HEK293T (cell line): ENCODE measurements at regions not wholly inside any gene's neighbourhood (a gene's known extent, or its start where the extent isn't known, plus 50 kb on each side); places are given as distances from the start of the nearest gene placed in this dataset.

Experiments
- ARNT ChIP-seq: fragments of 450-650 bp; IDR thresholded peaks from 2 replicates; pipeline ENCODE4 v1.6.1; 2017; ENCODE audit warnings: mild to moderate bottlenecking
- BHLHE40 ChIP-seq: fragments of 450-650 bp; IDR thresholded peaks from 2 replicates; pipeline ENCODE4 v1.6.1; 2016; ENCODE audit warnings: mild to moderate bottlenecking, moderate library complexity, borderline replicate concordance
- CTBP1 ChIP-seq: fragments of 450-650 bp; IDR thresholded peaks from 2 replicates; pipeline ENCODE4 v1.6.1; 2016; ENCODE audit warnings: borderline replicate concordance
- FOXK2 ChIP-seq: fragments of 450-650 bp; IDR thresholded peaks from 2 replicates; pipeline ENCODE4 v1.6.1; 2016; ENCODE audit warnings: mild to moderate bottlenecking
- FOXM1 ChIP-seq: fragments of 450-650 bp; IDR thresholded peaks from 2 replicates; pipeline ENCODE4 v1.6.1; 2017; ENCODE audit warnings: mild to moderate bottlenecking, borderline replicate concordance
- SP1 ChIP-seq: fragments of 450-650 bp; IDR thresholded peaks from 2 replicates; pipeline ENCODE4 v1.6.1; 2017
- TARDBP ChIP-seq: fragments of 450-650 bp; IDR thresholded peaks from 2 replicates; pipeline ENCODE4 v1.6.1; 2016
- ZNF384 ChIP-seq: fragments of 450-650 bp; IDR thresholded peaks from 2 replicates; pipeline ENCODE4 v1.6.1; 2016

DNA sequence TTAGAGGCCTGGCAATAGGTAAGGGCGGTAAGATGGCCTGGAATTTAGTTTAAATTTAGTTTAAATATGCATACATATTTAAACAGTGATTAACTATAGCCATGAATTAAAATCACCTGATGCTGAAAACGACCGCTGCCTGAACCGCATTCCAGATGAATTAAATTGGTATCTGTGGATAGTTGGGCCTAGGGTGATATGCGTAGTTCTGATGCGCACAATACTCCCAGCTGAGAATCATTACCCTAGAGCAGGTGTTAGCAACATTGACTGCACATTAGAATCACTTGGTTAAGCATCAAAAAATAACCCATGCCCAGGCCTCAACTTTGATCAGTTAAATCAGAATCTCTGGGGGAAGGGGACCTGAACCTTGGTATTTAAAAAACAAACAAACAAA, 432.4 kb downstream of the GBA3 start:
- TF ChIP-seq BHLHE40 (no peak), FOXM1 (no peak), FOXK2 (no peak), SP1 (no peak), ARNT (no peak), TARDBP (no peak), ZNF384 (no peak), CTBP1 (no peak)
